Esophagus muscularis mucosa (tissue), 4 donors: ENCODE measurements at regions not wholly inside any gene's neighbourhood (a gene's known extent, or its start where the extent isn't known, plus 50 kb on each side); places are given as distances from the start of the nearest gene placed in this dataset.

ENCODE experiments used
- DNase-seq: peaks from one replicate; pipeline ENCODE4 v3.0.0-alpha.2; 2017; ENCODE audit errors: extremely low spot score
- H3K27ac ChIP-seq, 4 donors: fragments of 200-600 bp; sonication (generic); replicated peaks in 1 of 4; 1 replicate in 3 of 4; 2 replicates in 1 of 4; pipeline ENCODE4 v1.5.1; 2016 to 2019; ENCODE audit warnings: mild to moderate bottlenecking in 1 of 4
- H3K27me3 ChIP-seq, 4 donors: fragments of 200-600 bp; sonication (generic); one replicate each; pipeline versions ENCODE4 v1.5.1 to v1.6.0; 2016 to 2019
- H3K36me3 ChIP-seq, 4 donors: fragments of 200-600 bp; sonication (generic); one replicate each; pipeline ENCODE4 v1.5.1; 2016 to 2019
- H3K4me1 ChIP-seq, 4 donors: fragments of 200-600 bp; sonication (generic); one replicate each; pipeline ENCODE4 v1.5.1; 2016 to 2019
- H3K4me3 ChIP-seq, 4 donors: fragments of 200-600 bp; sonication (generic); 1 replicate in 2 of 4; 2 replicates in 2 of 4; pipeline ENCODE4 v1.5.1; 2016 to 2019; ENCODE audit warnings: mild to moderate bottlenecking in 4 of 4, moderate library complexity in 1 of 4
- H3K9me3 ChIP-seq, 4 donors: fragments of 200-600 bp; sonication (generic); 1 replicate in 3 of 4; 2 replicates in 1 of 4; pipeline ENCODE4 v1.5.1; 2016 to 2019
- CTCF ChIP-seq, 3 experiments: fragments of 200-600 bp in 2 of 3; fragments of 450-650 bp in 1 of 3; sonication (generic) in 2 of 3; IDR thresholded peaks; one replicate each; pipeline ENCODE4 v1.5.1; 2017 to 2019; ENCODE audit warnings: antibody characterized with exemption in 3 of 3, mild to moderate bottlenecking in 2 of 3, moderate library complexity in 1 of 3
- EP300 ChIP-seq: sonication (generic); formaldehyde crosslinking; IDR thresholded peaks from one replicate; pipeline ENCODE4 v1.6.1; 2017; ENCODE audit warnings: antibody characterized with exemption
- POLR2A ChIP-seq: fragments of 450-650 bp; IDR thresholded peaks from one replicate; pipeline ENCODE4 v1.6.1; 2017; ENCODE audit warnings: antibody characterized with exemption, moderate library complexity, mild to moderate bottlenecking, low read depth
- POLR2AphosphoS5 ChIP-seq, 2 donors: sonication (generic); formaldehyde crosslinking; IDR thresholded peaks; one replicate each; pipeline ENCODE4 v1.6.1; 2017; ENCODE audit warnings: antibody characterized with exemption in 2 of 2
- WGBS: methylation state at CpG from one replicate; pipeline ENCODE4 v1.1.5; 2018; 5-methylcytosine and 5-hydroxymethylcytosine counted together
- intact Hi-C: fragments of 100-400 bp; cut with DNase I; formaldehyde crosslinking; loops from one replicate; pipeline ENCODE4 v1.15.1; 2023

GRCh38 chr10:10482613-10483012 is 535.1 kb upstream of the CELF2 start:
- DNase-seq = no peak
- Histone ChIP-seq H3K36me3 (no peaks in the 10 kb centered on the region), H3K4me3 (no peak overlapping the region), H3K27ac (no peak overlapping the region), H3K27me3 (no peaks in the 10 kb centered on the region), H3K9me3 (no peaks in the 10 kb centered on the region), H3K4me1 (no peaks in the 10 kb centered on the region)
- WGBS = 77% methylated on average over 4 of the region's 4 CpGs
- TF ChIP-seq POLR2A = no peak
- no peak for TF ChIP-seq CTCF (IDR thresholded peaks at IDR 0.05)
- TF ChIP-seq POLR2AphosphoS5 (IDR thresholded peaks at IDR 0.05) = no peak
- no peak for TF ChIP-seq EP300
- intact Hi-C loops = no loop called here

GRCh38 chr10:10489076-10489475 is 528.6 kb upstream of the CELF2 start:
- no peaks in the 10 kb centered on the region for H3K9me3 ChIP-seq
- no peak for TF ChIP-seq POLR2A
- no peak for TF ChIP-seq CTCF (IDR thresholded peaks at IDR 0.05)
- no peak for TF ChIP-seq POLR2AphosphoS5 (IDR thresholded peaks at IDR 0.05)
- no peak for TF ChIP-seq EP300
- H3K27ac ChIP-seq = no peak overlapping the region
- 88% methylated on average over 3 of the region's 3 CpGs for WGBS
- H3K36me3 ChIP-seq = no peaks in the 10 kb centered on the region
- no peaks in the 10 kb centered on the region for H3K27me3 ChIP-seq
- DNase-seq = no peak
- H3K4me3 ChIP-seq = no peak overlapping the region
- intact Hi-C loops = no loop called here
- no peaks in the 10 kb centered on the region for H3K4me1 ChIP-seq

GRCh38 chr10:10489805-10490571 is 527.7 kb upstream of the CELF2 start:
- H3K27me3 ChIP-seq = no peaks in the 10 kb centered on the region
- intact Hi-C loops = no loop called here
- H3K4me3 ChIP-seq = no peak overlapping the region
- 90% methylated on average over 1 of the region's 1 CpG for WGBS
- no peak overlapping the region for H3K27ac ChIP-seq
- TF ChIP-seq POLR2A = no peak
- no peak for TF ChIP-seq EP300
- no peak for TF ChIP-seq POLR2AphosphoS5 (IDR thresholded peaks at IDR 0.05)
- TF ChIP-seq CTCF (IDR thresholded peaks at IDR 0.05) = no peak
- H3K4me1 ChIP-seq = no peaks in the 10 kb centered on the region
- no peaks in the 10 kb centered on the region for H3K36me3 ChIP-seq
- no peaks in the 10 kb centered on the region for H3K9me3 ChIP-seq
- no peak for DNase-seq

- no peaks in the 10 kb centered on the region for H3K4me1 ChIP-seq
- intact Hi-C loops = no loop called here
- WGBS = 35% methylated on average over 1 of the region's 1 CpG
- no peak overlapping the region for H3K27ac ChIP-seq
- TF ChIP-seq POLR2AphosphoS5 (IDR thresholded peaks at IDR 0.05) = no peak
- TF ChIP-seq POLR2A = no peak
- TF ChIP-seq EP300 = no peak
- TF ChIP-seq CTCF (IDR thresholded peaks at IDR 0.05) = no peak
- no peaks in the 10 kb centered on the region for H3K9me3 ChIP-seq
- no peaks in the 10 kb centered on the region for H3K27me3 ChIP-seq
- no peak overlapping the region for H3K4me3 ChIP-seq
- DNase-seq = no peak
- H3K36me3 ChIP-seq = no peaks in the 10 kb centered on the region
Observed at GRCh38 chr10:10490581-10490980, 527.1 kb upstream of the CELF2 start.

- no peak overlapping the region for H3K4me3 ChIP-seq
- DNase-seq = no peak
- no peaks in the 10 kb centered on the region for H3K27me3 ChIP-seq
- 79% methylated on average over 3 of the region's 3 CpGs for WGBS
- H3K27ac ChIP-seq = no peak overlapping the region
- no peaks in the 10 kb centered on the region for H3K36me3 ChIP-seq
- intact Hi-C loops = no loop called here
- no peaks in the 10 kb centered on the region for H3K9me3 ChIP-seq
- H3K4me1 ChIP-seq = no peaks in the 10 kb centered on the region
- TF ChIP-seq CTCF (IDR thresholded peaks at IDR 0.05) (no peak), POLR2AphosphoS5 (IDR thresholded peaks at IDR 0.05) (no peak), EP300 (no peak), POLR2A (no peak)
Observed at GRCh38 chr10:10492420-10492819, 525.3 kb upstream of the CELF2 start.
